SK-N-SH treated with all-trans-retinoic acid at 6 μM for 48 hours (cell line): ENCODE measurements at regions not wholly inside any gene's neighbourhood (a gene's known extent, or its start where the extent isn't known, plus 50 kb on each side); places are given as distances from the start of the nearest gene placed in this dataset.

ENCODE experiments used
- ATAC-seq: fragments of 200-7000 bp; cut with Tn5 transposase; 3 replicates; pipeline ENCODE4 v1.9.1; 2020; ENCODE audit warnings: mild to moderate bottlenecking, moderate library complexity
- BACH2 ChIP-seq: fragments of 250-450 bp; sonication (Bioruptor Pico); IDR thresholded peaks from 2 replicates; pipeline ENCODE4 v1.9.0; 2021; ENCODE audit warnings: mild to moderate bottlenecking, borderline replicate concordance
- CREB5 ChIP-seq: fragments of 250-450 bp; sonication (Bioruptor Pico); IDR thresholded peaks from 2 replicates; pipeline ENCODE4 v1.5.1; 2020; ENCODE audit warnings: low read depth, mild to moderate bottlenecking, moderate library complexity
- CSDC2 ChIP-seq: fragments of 250-450 bp; sonication (Bioruptor Pico); IDR thresholded peaks from 2 replicates; pipeline ENCODE4 v1.5.0; 2020; ENCODE audit warnings: mild to moderate bottlenecking, moderate library complexity
- CSRNP3 ChIP-seq: fragments of 250-450 bp; sonication (Bioruptor Pico); IDR thresholded peaks from 2 replicates; pipeline ENCODE4 v1.5.1; 2021; ENCODE audit warnings: mild to moderate bottlenecking, moderate library complexity
- GLIS3 ChIP-seq: fragments of 250-450 bp; sonication (Bioruptor Pico); IDR thresholded peaks from 2 replicates; pipeline ENCODE4 v1.5.0; 2020; ENCODE audit warnings: mild to moderate bottlenecking, moderate library complexity
- ISL1 ChIP-seq: fragments of 250-450 bp; sonication (Bioruptor Pico); IDR thresholded peaks from 2 replicates; pipeline ENCODE4 v2.1.2; 2022; ENCODE audit warnings: mild to moderate bottlenecking, moderate library complexity
- OSR1 ChIP-seq: fragments of 250-450 bp; sonication (Bioruptor Pico); IDR thresholded peaks from 2 replicates; pipeline ENCODE4 v1.8.0; 2022; ENCODE audit warnings: moderate library complexity, mild to moderate bottlenecking, inconsistent platforms
- PATZ1 ChIP-seq: fragments of 250-450 bp; sonication (Bioruptor Pico); IDR thresholded peaks from 2 replicates; pipeline ENCODE4 v1.8.0; 2020; ENCODE audit warnings: mild to moderate bottlenecking, moderate library complexity, borderline replicate concordance
- POU6F1 ChIP-seq: fragments of 250-450 bp; sonication (Bioruptor Pico); IDR thresholded peaks from 2 replicates; pipeline ENCODE4 v1.8.0; 2021; ENCODE audit warnings: low read depth, mild to moderate bottlenecking, moderate library complexity, borderline replicate concordance
- PPARA ChIP-seq: fragments of 250-450 bp; sonication (Bioruptor Pico); IDR thresholded peaks from 2 replicates; pipeline ENCODE4 v1.5.0; 2020; ENCODE audit warnings: mild to moderate bottlenecking, borderline replicate concordance
- RARB ChIP-seq: fragments of 250-450 bp; sonication (Bioruptor Pico); IDR thresholded peaks from 2 replicates; pipeline ENCODE4 v1.8.0; 2021; ENCODE audit warnings: mild to moderate bottlenecking, moderate library complexity
- SNAI2 ChIP-seq: fragments of 250-450 bp; sonication (Bioruptor Pico); IDR thresholded peaks from 2 replicates; pipeline ENCODE4 v1.5.0; 2020; ENCODE audit warnings: mild to moderate bottlenecking, moderate library complexity
- TSHZ2 ChIP-seq: fragments of 250-450 bp; sonication (Bioruptor Pico); IDR thresholded peaks from 2 replicates; pipeline ENCODE4 v1.5.0; 2020; ENCODE audit warnings: mild to moderate bottlenecking, moderate library complexity
- ZC3H10 ChIP-seq: fragments of 250-450 bp; sonication (Bioruptor Pico); IDR thresholded peaks from 2 replicates; pipeline ENCODE4 v1.5.1; 2021; ENCODE audit warnings: mild to moderate bottlenecking, moderate library complexity
- ZFP3 ChIP-seq: fragments of 250-450 bp; sonication (Bioruptor Pico); IDR thresholded peaks from 2 replicates; pipeline ENCODE4 v1.5.0; 2020; ENCODE audit warnings: mild to moderate bottlenecking, moderate library complexity
- ZNF565 ChIP-seq: fragments of 450-650 bp; formaldehyde crosslinking; conservative IDR thresholded peaks from 2 replicates; pipeline ENCODE4 v1.5.0; 2020; ENCODE audit warnings: low read depth, mild to moderate bottlenecking, moderate library complexity
- ZNF70 ChIP-seq: fragments of 450-650 bp; formaldehyde crosslinking; IDR thresholded peaks from 2 replicates; pipeline ENCODE4 v1.5.0; 2020; ENCODE audit warnings: mild to moderate bottlenecking, moderate library complexity
- ZNF8 ChIP-seq: fragments of 450-650 bp; formaldehyde crosslinking; IDR thresholded peaks from 2 replicates; pipeline ENCODE4 v1.5.0; 2020; ENCODE audit warnings: mild to moderate bottlenecking, moderate library complexity

GRCh38 chrX:36867143-36867542 is 141.0 kb upstream of the FAM47C start:
- TF ChIP-seq CREB5 (CRISPR knock-in tag) (no peak), GLIS3 (no peak), PPARA (CRISPR knock-in tag) (no peak), ZNF565 (CRISPR knock-in tag) (no peak), OSR1 (CRISPR knock-in tag) (no peak), BACH2 (no peak), SNAI2 (CRISPR knock-in tag) (no peak), POU6F1 (CRISPR knock-in tag) (no peak), ISL1 (CRISPR knock-in tag) (no peak), CSRNP3 (CRISPR knock-in tag) (no peak), CSDC2 (CRISPR knock-in tag) (no peak), ZC3H10 (CRISPR knock-in tag) (no peak), ZNF8 (CRISPR knock-in tag) (no peak), ZFP3 (CRISPR knock-in tag) (no peak), TSHZ2 (CRISPR knock-in tag) (no peak)
- peak; percentile 82 for ATAC-seq

- TF ChIP-seq ISL1 (CRISPR knock-in tag) = no peak
- ATAC-seq = no peak
Measured at GRCh38 chrX:36868592-36868991, 139.6 kb upstream of the FAM47C start.

GRCh38 chrX:36869457-36869856 is 138.7 kb upstream of the FAM47C start:
- TF ChIP-seq ZC3H10 (CRISPR knock-in tag) (no peak), CSRNP3 (CRISPR knock-in tag) (no peak), GLIS3 (no peak), ZNF8 (CRISPR knock-in tag) (no peak), RARB (CRISPR knock-in tag) (no peak)
- ATAC-seq = no peak

- no peak for TF ChIP-seq PATZ1 (CRISPR knock-in tag)
- no peak for TF ChIP-seq BACH2
- no peak for TF ChIP-seq ZC3H10 (CRISPR knock-in tag)
- TF ChIP-seq ZNF70 (CRISPR knock-in tag) = no peak
- TF ChIP-seq PPARA (CRISPR knock-in tag) = no peak
- no peak for ATAC-seq
Measured at GRCh38 chrX:36897690-36898089, 110.5 kb upstream of the FAM47C start.
